H1 (cell line): ENCODE measurements at regions not wholly inside any gene's neighbourhood (a gene's known extent, or its start where the extent isn't known, plus 50 kb on each side); places are given as distances from the start of the nearest gene placed in this dataset.
A peak's percentile ranks its signal among the peaks of the same experiment; 100 is the strongest.

ENCODE experiments used
- CTCF ChIA-PET: fragments of 300-600 bp; sonication (Branson Sonifier 250); formaldehyde crosslinking; loops from one replicate; lab custom pipeline; 2021; ENCODE audit not compliant: partially characterized antibody; lab: Charles Lee
- POLR2A ChIA-PET: fragments of 300-600 bp; sonication (Branson Sonifier 250); formaldehyde crosslinking; loops from one replicate; lab custom pipeline; 2021; ENCODE audit warnings: inconsistent platforms; ENCODE audit not compliant: partially characterized antibody; lab: Charles Lee
- DNase-seq, 2 experiments: peaks; one replicate each; pipeline versions ENCODE4 v3.0.0 to v3.0.0-alpha.2; 2010 to 2022; ENCODE audit warnings: low spot score in 2 of 2, low read depth in 1 of 2, mixed read lengths in 1 of 2
- FAIRE-seq: peaks from 2 replicates; lab custom pipeline; 2011; peaks lifted over from hg19 to GRCh38; lab: Jason Lieb, UNC
- H2AFZ ChIP-seq: 2 replicates; pipeline ENCODE4 v1.8.1; 2012; ENCODE audit warnings: low read length, inconsistent platforms
- H2AK5ac ChIP-seq: 2 replicates; pipeline ENCODE4 v1.6.1; 2013; ENCODE audit warnings: low read depth, low read length
- H2BK120ac ChIP-seq: replicated peaks from 2 replicates; pipeline ENCODE3; 2013; ENCODE audit warnings: low read depth, low read length, inconsistent platforms
- H2BK12ac ChIP-seq: 2 replicates; pipeline ENCODE4 v1.6.1; 2013; ENCODE audit warnings: low read depth, low read length
- H2BK15ac ChIP-seq: 2 replicates; pipeline ENCODE4 v1.6.1; 2013; ENCODE audit warnings: low read length
- H2BK20ac ChIP-seq: 2 replicates; pipeline ENCODE4 v1.6.1; 2013; ENCODE audit warnings: low read length
- H2BK5ac ChIP-seq: 2 replicates; pipeline ENCODE4 v1.6.1; 2013; ENCODE audit warnings: low read depth, low read length
- H3K14ac ChIP-seq: 2 replicates; pipeline ENCODE4 v1.6.1; 2013; ENCODE audit warnings: inconsistent platforms; ENCODE audit not compliant: insufficient read length
- H3K18ac ChIP-seq: 2 replicates; pipeline ENCODE4 v1.6.1; 2013; ENCODE audit warnings: low read length; ENCODE audit errors: extremely low read depth
- H3K23ac ChIP-seq: 2 replicates; pipeline ENCODE4 v1.6.1; 2013; ENCODE audit warnings: inconsistent platforms; ENCODE audit not compliant: insufficient read length
- H3K23me2 ChIP-seq: 2 replicates; pipeline ENCODE4 v1.6.1; 2013; ENCODE audit warnings: low read depth, low read length
- H3K27ac ChIP-seq: 2 replicates; pipeline ENCODE4 v1.6.1; 2011; ENCODE audit warnings: low read depth, low read length, inconsistent platforms
- H3K27me3 ChIP-seq, 4 experiments: replicated peaks in 1 of 4; 1 replicate in 1 of 4; 2 replicates in 3 of 4; pipeline versions ENCODE4 v1.6.1 to v1.8.1; 2011 to 2013; ENCODE audit warnings: low read length in 3 of 4, mild to moderate bottlenecking in 3 of 4, inconsistent platforms in 2 of 4, mixed read lengths in 2 of 4, moderate library complexity in 1 of 4; ENCODE audit not compliant: control insufficient read depth in 3 of 4, insufficient read depth in 3 of 4; ENCODE audit errors: extremely low read depth in 1 of 4
- H3K36me3 ChIP-seq, 4 experiments: 2 replicates each; pipeline versions ENCODE4 v1.6.1 to v1.8.1; 2011 to 2013; ENCODE audit warnings: mild to moderate bottlenecking in 4 of 4, low read length in 3 of 4, moderate library complexity in 2 of 4, control low read depth in 1 of 4, inconsistent platforms in 1 of 4; ENCODE audit not compliant: insufficient read depth in 4 of 4, control insufficient read depth in 2 of 4
- H3K4ac ChIP-seq: replicated peaks from 2 replicates; pipeline ENCODE3; 2013; ENCODE audit warnings: low read length, low read depth, mixed read lengths, inconsistent platforms; ENCODE audit not compliant: insufficient read length
- H3K4me1 ChIP-seq, 4 experiments: replicated peaks in 1 of 4; 1 replicate in 1 of 4; 2 replicates in 3 of 4; pipeline versions ENCODE4 v1.6.1 to v1.8.1; 2011 to 2013; ENCODE audit warnings: low read length in 3 of 4, inconsistent platforms in 2 of 4, mixed read lengths in 1 of 4; ENCODE audit not compliant: insufficient read depth in 4 of 4, control insufficient read depth in 3 of 4
- H3K4me2 ChIP-seq, 2 experiments: 2 replicates each; pipeline versions ENCODE4 v1.6.1 to v1.8.1; 2011 to 2013; ENCODE audit warnings: low read depth in 2 of 2, low read length in 2 of 2, control low read depth in 1 of 2, inconsistent platforms in 1 of 2, mild to moderate bottlenecking in 1 of 2; ENCODE audit not compliant: insufficient read depth in 1 of 2
- H3K4me3 ChIP-seq, 4 experiments: fragments of 200-600, 300-600 bp in 1 of 4; sonication (generic), shearing (Covaris generic), sonication (Bioruptor Twin) in 1 of 4; 2 replicates each; pipeline versions ENCODE4 v1.5.1 to v1.8.1; 2011 to 2016; ENCODE audit warnings: low read length in 4 of 4, low read depth in 3 of 4, control low read depth in 2 of 4, inconsistent platforms in 2 of 4, mild to moderate bottlenecking in 2 of 4, mixed read lengths in 1 of 4, moderate library complexity in 1 of 4; ENCODE audit not compliant: insufficient read depth in 2 of 4; ENCODE audit errors: extremely low read depth in 1 of 4
- H3K56ac ChIP-seq: replicated peaks from 2 replicates; pipeline ENCODE3; 2013; ENCODE audit warnings: low read depth, mild to moderate bottlenecking, mixed read lengths, low read length, inconsistent platforms; ENCODE audit not compliant: insufficient read length
- H3K79me1 ChIP-seq: 2 replicates; pipeline ENCODE4 v1.6.1; 2013; ENCODE audit warnings: low read depth, low read length, control low read depth
- H3K79me2 ChIP-seq, 2 experiments: 2 replicates each; pipeline versions ENCODE4 v1.6.1 to v1.8.1; 2012 to 2013; ENCODE audit warnings: low read length in 2 of 2, mild to moderate bottlenecking in 2 of 2, inconsistent platforms in 1 of 2; ENCODE audit not compliant: insufficient read depth in 2 of 2, control insufficient read depth in 1 of 2
- H3K9ac ChIP-seq, 4 experiments: replicated peaks in 1 of 4; 1 replicate in 1 of 4; 2 replicates in 3 of 4; pipeline versions ENCODE4 v1.6.1 to v1.8.1; 2011 to 2013; ENCODE audit warnings: low read depth in 3 of 4, low read length in 3 of 4, control low read depth in 2 of 4, mild to moderate bottlenecking in 2 of 4, moderate library complexity in 2 of 4, inconsistent platforms in 1 of 4; ENCODE audit errors: extremely low read depth in 1 of 4
- H3K9me3 ChIP-seq, 2 experiments: 2 replicates each; pipeline versions ENCODE4 v1.6.1 to v1.8.1; 2012 to 2013; ENCODE audit warnings: mild to moderate bottlenecking in 2 of 2, moderate library complexity in 2 of 2, control low read depth in 1 of 2, inconsistent platforms in 1 of 2, low read depth in 1 of 2, low read length in 1 of 2, mixed read lengths in 1 of 2; ENCODE audit not compliant: insufficient read depth in 2 of 2
- H4K20me1 ChIP-seq, 2 experiments: replicated peaks in 1 of 2; 2 replicates each; pipeline versions ENCODE3 to v1.8.1; 2011 to 2013; ENCODE audit warnings: inconsistent platforms in 2 of 2, low read length in 2 of 2, mild to moderate bottlenecking in 1 of 2; ENCODE audit not compliant: insufficient read depth in 2 of 2, control insufficient read depth in 1 of 2
- H4K5ac ChIP-seq: 2 replicates; pipeline ENCODE4 v1.6.1; 2013; ENCODE audit warnings: low read length, low read depth, mixed read lengths, inconsistent platforms; ENCODE audit not compliant: insufficient read length
- H4K8ac ChIP-seq: 2 replicates; pipeline ENCODE4 v1.8.0; 2013; ENCODE audit warnings: mild to moderate bottlenecking, moderate library complexity, low read length, inconsistent platforms; ENCODE audit not compliant: insufficient read depth; ENCODE audit errors: extremely low read depth
- H4K91ac ChIP-seq: replicated peaks from 2 replicates; pipeline ENCODE3; 2013; ENCODE audit warnings: low read length, mixed read lengths, inconsistent platforms; ENCODE audit not compliant: insufficient read length
- CEBPB ChIP-seq: IDR thresholded peaks from 2 replicates; pipeline ENCODE4 v1.6.1; 2012; ENCODE audit warnings: low read depth, low read length
- CTBP2 ChIP-seq: IDR thresholded peaks from 2 replicates; pipeline ENCODE4 v1.7.0; 2011; ENCODE audit warnings: borderline replicate concordance, mild to moderate bottlenecking, moderate library complexity, mixed read lengths, low read length; ENCODE audit not compliant: insufficient read depth, insufficient read length
- EP300 ChIP-seq, 2 experiments: IDR thresholded peaks; 1 replicate in 1 of 2; 2 replicates in 1 of 2; pipeline ENCODE4 v1.6.1; 2011 to 2012; ENCODE audit warnings: low read depth in 2 of 2, low read length in 2 of 2, mild to moderate bottlenecking in 2 of 2, borderline replicate concordance in 1 of 2, inconsistent platforms in 1 of 2, moderate library complexity in 1 of 2
- GABPA ChIP-seq: IDR thresholded peaks from 2 replicates; pipeline ENCODE4 v1.6.1; 2011; ENCODE audit warnings: mild to moderate bottlenecking, low read length, moderate library complexity, borderline replicate concordance; ENCODE audit not compliant: insufficient read depth
- TCF12 ChIP-seq: IDR thresholded peaks from 2 replicates; pipeline ENCODE4 v1.6.1; 2011; ENCODE audit warnings: low read depth, mild to moderate bottlenecking, low read length
- WGBS, 2 experiments: shearing (Covaris generic) in 1 of 2; methylation state at CpG; one replicate each; pipeline versions ENCODE4 v1.1.6 to v1.1.7; 2013 to 2015; ENCODE audit warnings: low lambda C conversion rate in 2 of 2, mixed read lengths in 2 of 2, inconsistent platforms in 1 of 2, low coverage in 1 of 2, missing lambda C conversion rate in 1 of 2; ENCODE audit not compliant: insufficient replicate concordance in 2 of 2, insufficient coverage in 1 of 2, insufficient read length in 1 of 2; ENCODE audit errors: extremely low coverage in 1 of 2, missing lambda C conversion rate in 1 of 2; 5-methylcytosine and 5-hydroxymethylcytosine counted together

- H3K79me1 ChIP-seq: no peaks in the 10 kb centered on the region
- no peak for TF ChIP-seq GABPA
- TF ChIP-seq CTBP2: no peak
- TF ChIP-seq EP300 (IDR thresholded peaks at IDR 0.05; ENCODE audit: borderline replicate concordance in 1 of 2, low read depth in 2 of 2, low read length in 2 of 2): no peak
- TF ChIP-seq TCF12: no peak
- TF ChIP-seq CEBPB: no peak
- no peak overlapping the region for H4K91ac ChIP-seq
- H3K4me1 ChIP-seq: no peaks in the 10 kb centered on the region
- H3K27ac ChIP-seq: no peak overlapping the region
- no peak overlapping the region for H2AFZ ChIP-seq
- no peak overlapping the region for H4K8ac ChIP-seq
- H3K23ac ChIP-seq: no peak overlapping the region
- H2BK12ac ChIP-seq: no peak overlapping the region
- no peak overlapping the region for H2BK20ac ChIP-seq
- H2BK15ac ChIP-seq: no peak overlapping the region
- H3K18ac ChIP-seq: no peak overlapping the region
- peak overlapping the region; percentile 52 for H4K5ac ChIP-seq
- 81 to 100% methylated on average over 2 to 5 of the region's 5 CpGs for WGBS, 2 experiments
- no peak overlapping the region for H2BK5ac ChIP-seq
- no peak overlapping the region for H3K9ac ChIP-seq
- no peaks in the 10 kb centered on the region; a peak in 1 of 7 replicates for H3K27me3 ChIP-seq
- DNase-seq (no peak), FAIRE-seq (no peak)
- no peak overlapping the region for H3K4me3 ChIP-seq
- H3K23me2 ChIP-seq: no peaks in the 10 kb centered on the region
- no peaks in the 10 kb centered on the region for H4K20me1 ChIP-seq
- no peak overlapping the region for H3K4ac ChIP-seq
- no peak overlapping the region for H3K14ac ChIP-seq
- no peak overlapping the region for H3K56ac ChIP-seq
- H3K36me3 ChIP-seq: no peaks in the 10 kb centered on the region; a peak in 1 of 8 replicates
- no peak overlapping the region for H2BK120ac ChIP-seq
- CTCF ChIA-PET: no interaction called here
- no peaks in the 10 kb centered on the region for H3K79me2 ChIP-seq
- H2AK5ac ChIP-seq: no peak overlapping the region
- peaks cover 0 to 3% of the 10 kb centered on the region in 2 experiments; a peak in 1 of 4 replicates for H3K9me3 ChIP-seq
- H3K4me2 ChIP-seq: no peak overlapping the region
- POLR2A ChIA-PET: no interaction called here
Observed at GRCh38 chr10:10338339-10338738, 679.3 kb upstream of the CELF2 start.
